ENCODE measurements at regions not wholly inside any gene's neighbourhood (a gene's known extent, or its start where the extent isn't known, plus 50 kb on each side); places are given as distances from the start of the nearest gene placed in this dataset.

DNA sequence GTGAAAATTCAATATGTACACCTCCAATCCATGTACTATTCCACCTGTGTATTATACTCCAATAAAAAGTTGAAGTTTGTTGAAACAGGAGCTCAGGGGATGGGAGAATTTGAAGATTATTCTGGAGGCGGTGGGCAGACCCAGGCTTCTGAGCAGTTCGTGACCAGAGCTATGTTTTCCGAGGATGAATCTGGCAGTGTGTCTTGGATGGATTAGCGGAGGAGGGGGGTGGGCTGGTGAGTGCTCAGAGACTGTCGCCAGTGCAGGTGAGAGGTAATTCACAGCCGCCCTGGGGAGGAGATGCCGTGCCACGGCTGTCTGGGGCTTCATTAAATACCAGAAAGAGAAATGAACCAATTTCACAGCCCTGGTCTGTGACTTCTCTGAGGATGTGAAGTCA is 283.0 kb upstream of the RTL1 start:
- no peak for DNase-seq
- H3K27ac ChIP-seq: no peak overlapping the region
- H3K4me3 ChIP-seq: no peak overlapping the region
- H3K36me3 ChIP-seq: no peaks in the 10 kb centered on the region
- no peak overlapping the region for H3K9ac ChIP-seq (ENCODE audit: low read depth in 2 of 2, low read length in 2 of 2)
- H3K4me1 ChIP-seq: no peaks in the 10 kb centered on the region
- TF ChIP-seq, protein P1, sequence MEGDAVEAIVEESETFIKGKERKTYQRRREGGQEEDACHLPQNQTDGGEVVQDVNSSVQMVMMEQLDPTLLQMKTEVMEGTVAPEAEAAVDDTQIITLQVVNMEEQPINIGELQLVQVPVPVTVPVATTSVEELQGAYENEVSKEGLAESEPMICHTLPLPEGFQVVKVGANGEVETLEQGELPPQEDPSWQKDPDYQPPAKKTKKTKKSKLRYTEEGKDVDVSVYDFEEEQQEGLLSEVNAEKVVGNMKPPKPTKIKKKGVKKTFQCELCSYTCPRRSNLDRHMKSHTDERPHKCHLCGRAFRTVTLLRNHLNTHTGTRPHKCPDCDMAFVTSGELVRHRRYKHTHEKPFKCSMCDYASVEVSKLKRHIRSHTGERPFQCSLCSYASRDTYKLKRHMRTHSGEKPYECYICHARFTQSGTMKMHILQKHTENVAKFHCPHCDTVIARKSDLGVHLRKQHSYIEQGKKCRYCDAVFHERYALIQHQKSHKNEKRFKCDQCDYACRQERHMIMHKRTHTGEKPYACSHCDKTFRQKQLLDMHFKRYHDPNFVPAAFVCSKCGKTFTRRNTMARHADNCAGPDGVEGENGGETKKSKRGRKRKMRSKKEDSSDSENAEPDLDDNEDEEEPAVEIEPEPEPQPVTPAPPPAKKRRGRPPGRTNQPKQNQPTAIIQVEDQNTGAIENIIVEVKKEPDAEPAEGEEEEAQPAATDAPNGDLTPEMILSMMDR (IDR thresholded peaks at IDR 0.05): no peak
- intact Hi-C loops (cut with DNase I): loop anchor here (10.0 kb wide), 1 partner anchor 378 kb away; the partner anchor contains the start of gene DIO3
- no peaks in the 10 kb centered on the region for H3K27me3 ChIP-seq
- no peaks in the 10 kb centered on the region for H3K9me3 ChIP-seq

DNA sequence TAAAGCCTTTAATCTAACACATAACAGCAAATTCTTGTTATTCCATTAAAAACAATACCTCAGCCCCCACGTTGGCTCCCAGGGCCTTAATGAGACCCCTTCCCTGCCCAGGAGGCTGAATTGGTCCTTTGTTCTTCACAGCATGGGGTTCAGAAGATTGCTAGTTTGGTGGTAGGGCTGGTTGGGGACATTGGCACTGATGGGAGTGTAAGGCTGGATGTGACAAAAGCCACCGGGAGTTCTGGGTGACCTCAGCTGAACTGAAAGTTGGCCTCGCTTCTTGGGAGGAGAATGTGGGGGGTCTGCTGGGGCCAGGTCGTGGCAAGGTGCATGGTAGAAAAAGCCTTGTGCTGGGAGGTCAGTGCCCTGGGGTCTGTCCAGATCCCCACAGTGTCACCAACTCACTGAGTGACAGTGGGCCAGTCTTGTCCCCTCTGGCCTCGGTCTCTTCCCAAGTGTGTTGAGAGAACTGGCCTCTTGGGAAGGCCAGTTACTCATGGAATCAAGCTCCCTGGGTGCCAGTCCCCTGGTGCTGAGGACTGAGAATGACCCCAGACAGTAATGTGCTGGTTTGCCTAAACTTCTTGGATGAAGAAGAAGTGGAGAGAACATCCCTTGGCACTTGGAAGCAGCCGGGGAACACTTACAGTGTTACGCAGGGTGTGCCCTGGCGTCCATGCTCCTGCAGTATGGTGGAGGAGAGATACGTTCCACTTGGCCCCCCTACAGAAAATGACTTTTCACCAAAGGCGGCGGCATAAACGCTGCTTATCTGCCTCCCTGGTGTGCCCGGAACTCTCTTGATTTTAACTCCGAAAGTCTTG is 283.7 kb upstream of the RTL1 start:
- DNase-seq: no peak
- H3K9ac ChIP-seq (ENCODE audit: low read depth in 2 of 2, low read length in 2 of 2): no peak overlapping the region
- no peaks in the 10 kb centered on the region for H3K4me1 ChIP-seq
- no peaks in the 10 kb centered on the region for H3K27me3 ChIP-seq
- H3K4me3 ChIP-seq: no peak overlapping the region
- no peaks in the 10 kb centered on the region for H3K36me3 ChIP-seq
- H3K9me3 ChIP-seq: no peaks in the 10 kb centered on the region
- intact Hi-C loops (cut with DNase I): loop anchor here (10.0 kb wide), 1 partner anchor 378 kb away; the partner anchor contains the start of gene DIO3
- TF ChIP-seq, protein P1 (IDR thresholded peaks at IDR 0.05): no peak
- no peak overlapping the region for H3K27ac ChIP-seq

DNA sequence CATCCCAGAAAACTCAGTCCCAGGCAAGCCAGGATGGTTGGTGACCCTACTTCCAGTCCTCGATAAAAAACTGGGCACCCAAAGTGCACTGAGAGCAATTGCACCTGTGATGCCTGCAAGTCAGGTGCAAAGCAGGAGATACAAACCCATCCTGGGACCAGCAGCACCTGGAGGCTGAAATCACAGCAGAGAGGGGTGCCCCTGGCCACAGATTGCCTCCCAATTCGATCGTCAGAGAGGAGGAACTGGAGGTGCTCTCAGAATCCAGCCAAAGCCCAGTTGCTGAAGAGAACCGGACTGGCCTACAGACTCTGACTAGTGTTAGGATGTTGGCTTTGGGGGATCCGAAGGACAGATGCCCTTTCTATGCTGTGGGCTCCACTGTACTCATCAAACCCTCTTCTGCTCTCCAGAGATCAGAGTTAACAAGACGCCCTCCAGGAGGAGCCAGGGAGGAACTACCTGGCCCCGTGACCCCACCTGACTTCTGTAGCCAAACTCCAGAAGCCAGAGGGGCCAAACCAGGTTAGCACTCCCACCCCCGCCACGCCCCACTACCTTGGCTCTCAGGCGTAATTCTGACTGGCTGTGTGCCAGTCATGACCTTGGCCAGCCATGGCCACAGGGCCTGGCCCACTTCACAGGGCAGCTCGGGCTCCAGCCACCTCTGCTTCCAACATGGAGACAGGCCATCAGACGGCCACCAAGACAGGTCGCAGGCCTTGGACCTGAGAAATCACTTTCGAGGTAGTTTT is 284.5 kb upstream of the RTL1 start:
- Histone ChIP-seq H3K9ac (ENCODE audit: low read depth in 2 of 2, low read length in 2 of 2) (no peak overlapping the region), H3K4me1 (no peaks in the 10 kb centered on the region), H3K9me3 (no peaks in the 10 kb centered on the region), H3K27ac (no peak overlapping the region), H3K4me3 (no peak overlapping the region), H3K27me3 (no peaks in the 10 kb centered on the region), H3K36me3 (no peaks in the 10 kb centered on the region)
- no peak for DNase-seq
- intact Hi-C loops (cut with DNase I): loop anchor here (10.0 kb wide), 1 partner anchor 377 kb away; the partner anchor contains the start of gene DIO3
- TF ChIP-seq, protein P1 (IDR thresholded peaks at IDR 0.05): no peak

DNA sequence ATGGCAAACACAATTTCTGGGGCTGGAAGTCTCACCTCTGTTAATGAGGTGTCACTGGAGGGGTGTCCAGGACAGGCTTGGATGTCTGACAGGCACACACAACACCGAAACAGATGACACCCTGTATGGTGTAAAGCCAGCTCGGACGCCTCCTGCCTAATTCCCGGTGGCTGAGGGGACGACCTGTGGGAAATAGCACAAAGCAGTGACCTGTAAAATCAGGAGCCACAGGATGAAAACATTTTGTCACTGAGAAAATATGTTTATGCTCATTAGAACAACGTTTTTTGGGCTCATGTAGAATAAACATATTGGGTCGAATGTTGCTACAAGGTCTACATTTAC is 285.0 kb upstream of the RTL1 start:
- no peaks in the 10 kb centered on the region for H3K4me1 ChIP-seq
- H3K9ac ChIP-seq (ENCODE audit: low read depth in 2 of 2, low read length in 2 of 2): no peak overlapping the region
- DNase-seq: peak; percentile 8
- no peaks in the 10 kb centered on the region for H3K27me3 ChIP-seq
- no peak overlapping the region for H3K27ac ChIP-seq
- TF ChIP-seq, protein P1 (IDR thresholded peaks at IDR 0.05): no peak
- H3K36me3 ChIP-seq: no peaks in the 10 kb centered on the region
- H3K9me3 ChIP-seq: no peaks in the 10 kb centered on the region
- intact Hi-C loops (cut with DNase I): loop anchor here (10.0 kb wide), 1 partner anchor 376 kb away; the partner anchor contains the start of gene DIO3
- H3K4me3 ChIP-seq: no peak overlapping the region

DNA sequence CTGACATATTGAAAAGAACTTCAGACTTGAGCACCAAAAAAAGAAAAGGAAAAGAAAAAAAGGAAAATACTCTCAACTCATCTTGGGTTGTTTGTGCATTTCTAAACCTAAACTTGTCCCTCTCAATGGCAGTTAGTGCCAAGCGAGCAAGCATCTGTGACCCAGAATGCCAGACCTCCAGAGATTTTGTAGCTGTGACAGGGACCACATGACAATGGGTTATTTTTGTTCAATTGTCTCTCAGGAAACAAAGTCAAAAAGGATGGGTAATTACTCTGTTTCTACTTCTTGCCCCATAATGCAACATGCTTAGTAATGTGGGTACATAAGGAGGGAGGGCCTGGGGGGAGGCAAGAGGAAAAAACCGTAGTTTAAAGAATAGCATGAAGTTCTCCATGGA is 285.7 kb upstream of the RTL1 start:
- no peaks in the 10 kb centered on the region for H3K9me3 ChIP-seq
- H3K9ac ChIP-seq (ENCODE audit: low read depth in 2 of 2, low read length in 2 of 2): no peak overlapping the region
- H3K36me3 ChIP-seq: no peaks in the 10 kb centered on the region
- TF ChIP-seq, protein P1 (IDR thresholded peaks at IDR 0.05): no peak
- H3K4me1 ChIP-seq: no peaks in the 10 kb centered on the region
- no peaks in the 10 kb centered on the region for H3K27me3 ChIP-seq
- intact Hi-C loops (cut with DNase I): loop anchor here (10.0 kb wide), 1 partner anchor 376 kb away; the partner anchor contains the start of gene DIO3
- H3K4me3 ChIP-seq: no peak overlapping the region
- H3K27ac ChIP-seq: no peak overlapping the region
- no peak for DNase-seq

Measured in colonic mucosa (tissue), 4 donors.